ENCODE measurements at regions not wholly inside any gene's neighbourhood (a gene's known extent, or its start where the extent isn't known, plus 50 kb on each side); places are given as distances from the start of the nearest gene placed in this dataset.

GRCh38 chr14:43043850-43044249 is 1437.2 kb downstream of the LRFN5 start:
- no peak for TF ChIP-seq CTCF (conservative IDR thresholded peaks at IDR 0.05; ENCODE audit: low read depth, low read length)
- TF ChIP-seq EZH2 (IDR thresholded peaks at IDR 0.05; ENCODE audit: borderline replicate concordance, low read depth, low read length, poor library complexity, severe bottlenecking): no peak
